ENCODE measurements at regions not wholly inside any gene's neighbourhood (a gene's known extent, or its start where the extent isn't known, plus 50 kb on each side); places are given as distances from the start of the nearest gene placed in this dataset.

- H3K4me2 ChIP-seq (ENCODE audit: low read depth, low read length, poor library complexity, severe bottlenecking) = no peak overlapping the region
- H3K9me3 ChIP-seq (ENCODE audit: insufficient read depth, low read depth, low read length) = no peaks in the 10 kb centered on the region
- no peaks in the 10 kb centered on the region for H3K36me3 ChIP-seq (ENCODE audit: insufficient read depth, low read length)
- no peaks in the 10 kb centered on the region for H3K27me3 ChIP-seq (ENCODE audit: insufficient read depth, low read length, poor library complexity, severe bottlenecking)
- H3K4me1 ChIP-seq (ENCODE audit: insufficient read depth, low read length, poor library complexity, severe bottlenecking) = no peaks in the 10 kb centered on the region
- no peak overlapping the region for H3K4me3 ChIP-seq (ENCODE audit: low read length, poor library complexity, severe bottlenecking)
- H3K9ac ChIP-seq (ENCODE audit: low read depth, low read length, poor library complexity, severe bottlenecking) = no peak overlapping the region
- no peaks in the 10 kb centered on the region for H3F3A ChIP-seq (ENCODE audit: low read depth)
- no peak overlapping the region for H2AFZ ChIP-seq (ENCODE audit: low read length)
- no peaks in the 10 kb centered on the region for H4K20me1 ChIP-seq (ENCODE audit: insufficient read depth, low read length, poor library complexity, severe bottlenecking)
- TF ChIP-seq CTCF (conservative IDR thresholded peaks at IDR 0.05; ENCODE audit: low read length) (peak; percentile 53), EZH2phosphoT487 (IDR thresholded peaks at IDR 0.05; ENCODE audit: borderline replicate concordance) (no peak)
- no peaks in the 10 kb centered on the region; the same call in 1 of the 2 replicates for H3K9me2 ChIP-seq (replicated peaks; ENCODE audit: low read depth, low read length)
- H3K79me2 ChIP-seq (ENCODE audit: insufficient read depth, low read length) = no peaks in the 10 kb centered on the region
These were observed 199.0 kb upstream of the CXXC4 start for GRCh38 chr4:104693601-104694201.

GRCh38 chr4:104716584-104716983 lies 221.9 kb upstream of the CXXC4 start:
- TF ChIP-seq CTCF (conservative IDR thresholded peaks at IDR 0.05; ENCODE audit: low read length) (no peak), EZH2phosphoT487 (IDR thresholded peaks at IDR 0.05; ENCODE audit: borderline replicate concordance) (no peak)

GRCh38 chr4:104719539-104720230 lies 225.0 kb upstream of the CXXC4 start:
- H4K20me1 ChIP-seq (ENCODE audit: insufficient read depth, low read length, poor library complexity, severe bottlenecking) = no peaks in the 10 kb centered on the region
- no peak overlapping the region for H2AFZ ChIP-seq (ENCODE audit: low read length)
- no peaks in the 10 kb centered on the region for H3K9me3 ChIP-seq (ENCODE audit: insufficient read depth, low read depth, low read length)

More at GRCh38 chr4:104716584-104716983, 221.9 kb upstream of the CXXC4 start:
- H4K20me1 ChIP-seq (ENCODE audit: insufficient read depth, low read length, poor library complexity, severe bottlenecking) = no peaks in the 10 kb centered on the region
- H3K27me3 ChIP-seq (ENCODE audit: insufficient read depth, low read length, poor library complexity, severe bottlenecking) = no peaks in the 10 kb centered on the region
- H2AFZ ChIP-seq (ENCODE audit: low read length) = no peak overlapping the region
- no peak overlapping the region for H3K4me3 ChIP-seq (ENCODE audit: low read length, poor library complexity, severe bottlenecking)
- H3K4me2 ChIP-seq (ENCODE audit: low read depth, low read length, poor library complexity, severe bottlenecking) = no peak overlapping the region
- H3K9me2 ChIP-seq (replicated peaks; ENCODE audit: low read depth, low read length) = no peaks in the 10 kb centered on the region
- no peaks in the 10 kb centered on the region for H3K4me1 ChIP-seq (ENCODE audit: insufficient read depth, low read length, poor library complexity, severe bottlenecking)
- H3F3A ChIP-seq (ENCODE audit: low read depth) = no peaks in the 10 kb centered on the region
- H3K79me2 ChIP-seq (ENCODE audit: insufficient read depth, low read length) = no peaks in the 10 kb centered on the region
- H3K9me3 ChIP-seq (ENCODE audit: insufficient read depth, low read depth, low read length) = no peaks in the 10 kb centered on the region
- H3K9ac ChIP-seq (ENCODE audit: low read depth, low read length, poor library complexity, severe bottlenecking) = no peak overlapping the region
- no peaks in the 10 kb centered on the region for H3K36me3 ChIP-seq (ENCODE audit: insufficient read depth, low read length)

More at GRCh38 chr4:104719539-104720230, 225.0 kb upstream of the CXXC4 start:
- Histone ChIP-seq H3K9ac (ENCODE audit: low read depth, low read length, poor library complexity, severe bottlenecking) (no peak overlapping the region), H3K4me2 (ENCODE audit: low read depth, low read length, poor library complexity, severe bottlenecking) (no peak overlapping the region), H3K9me2 (replicated peaks; ENCODE audit: low read depth, low read length) (no peaks in the 10 kb centered on the region), H3K4me1 (ENCODE audit: insufficient read depth, low read length, poor library complexity, severe bottlenecking) (no peaks in the 10 kb centered on the region), H3F3A (ENCODE audit: low read depth) (no peaks in the 10 kb centered on the region), H3K36me3 (ENCODE audit: insufficient read depth, low read length) (no peaks in the 10 kb centered on the region), H3K4me3 (ENCODE audit: low read length, poor library complexity, severe bottlenecking) (no peak overlapping the region), H3K27me3 (ENCODE audit: insufficient read depth, low read length, poor library complexity, severe bottlenecking) (no peaks in the 10 kb centered on the region), H3K79me2 (ENCODE audit: insufficient read depth, low read length) (no peaks in the 10 kb centered on the region)
- no peak for TF ChIP-seq EZH2phosphoT487 (IDR thresholded peaks at IDR 0.05; ENCODE audit: borderline replicate concordance)
- no peak for TF ChIP-seq CTCF (conservative IDR thresholded peaks at IDR 0.05; ENCODE audit: low read length)

Measured in Loucy (cell line).